Activated CD4-positive, alpha-beta T cell treated with anti-CD3 and anti-CD28 coated beads, Interleukin-2, amount 50 U/mL, for 1 hour (primary cell): ENCODE measurements at regions not wholly inside any gene's neighbourhood (a gene's known extent, or its start where the extent isn't known, plus 50 kb on each side); places are given as distances from the start of the nearest gene placed in this dataset.

Source experiments
- DNase-seq: peaks from one replicate; pipeline ENCODE4 v3.0.0-alpha.2; 2020

GRCh38 chr13:97136418-97136817, 85.7 kb upstream of the MBNL2 start:
- no peak for DNase-seq

- no peak for DNase-seq
Observed at GRCh38 chr13:97139691-97140090, 82.4 kb upstream of the MBNL2 start.

- DNase-seq: no peak
Observed at GRCh38 chr13:97140131-97140530, 82.0 kb upstream of the MBNL2 start.

GRCh38 chr13:97140611-97141010, 81.5 kb upstream of the MBNL2 start:
- no peak for DNase-seq

GRCh38 chr13:97141097-97141496, 81.0 kb upstream of the MBNL2 start:
- no peak for DNase-seq

- DNase-seq: no peak
Observed at GRCh38 chr13:97141564-97142005, 80.5 kb upstream of the MBNL2 start.

GRCh38 chr13:97142452-97142851, 79.7 kb upstream of the MBNL2 start:
- no peak for DNase-seq

- no peak for DNase-seq
Observed at GRCh38 chr13:97145057-97145456, 77.1 kb upstream of the MBNL2 start.

- DNase-seq: no peak
Observed at GRCh38 chr13:97148894-97149293, 73.2 kb upstream of the MBNL2 start.

- DNase-seq: no peak
Observed at GRCh38 chr13:97160421-97160820, 61.7 kb upstream of the MBNL2 start.

- no peak for DNase-seq
Observed at GRCh38 chr13:97161582-97162231, 60.4 kb upstream of the MBNL2 start.

GRCh38 chr13:97165502-97166425, 56.4 kb upstream of the MBNL2 start:
- no peak for DNase-seq

- DNase-seq: no peak
Observed at GRCh38 chr13:97171136-97171535, 51.0 kb upstream of the MBNL2 start.
